SK-N-SH (cell line): ENCODE measurements at regions not wholly inside any gene's neighbourhood (a gene's known extent, or its start where the extent isn't known, plus 50 kb on each side); places are given as distances from the start of the nearest gene placed in this dataset.

Source experiments
- CHD2 ChIP-seq: fragments of 150-350 bp; IDR thresholded peaks from 2 replicates; pipeline ENCODE4 v1.6.1; 2018; ENCODE audit warnings: low read length; ENCODE audit not compliant: partially characterized antibody
- CTCF ChIP-seq: fragments of 200-600 bp; sonication (generic); IDR thresholded peaks from 2 replicates; pipeline ENCODE4 v1.6.1; 2017; ENCODE audit warnings: antibody characterized with exemption, mild to moderate bottlenecking, moderate library complexity
- EZH2phosphoT487 ChIP-seq: fragments of 200-600 bp; sonication (generic); IDR thresholded peaks from 2 replicates; pipeline ENCODE4 v1.6.1; 2017; ENCODE audit warnings: low read depth, mixed run types, mild to moderate bottlenecking, antibody characterized with exemption, moderate library complexity, borderline replicate concordance
- GABPA ChIP-seq: IDR thresholded peaks from 2 replicates; pipeline ENCODE4 v1.4.0; 2012; ENCODE audit warnings: low read depth, mild to moderate bottlenecking
- MAX ChIP-seq: IDR thresholded peaks from 2 replicates; pipeline ENCODE4 v1.4.0; 2012; ENCODE audit warnings: low read depth
- USF2 ChIP-seq: fragments of 150-350 bp; IDR thresholded peaks from 2 replicates; pipeline ENCODE4 v1.6.1; 2017; ENCODE audit warnings: antibody characterized with exemption, low read length, low read depth, borderline replicate concordance
- YY1 ChIP-seq: IDR thresholded peaks from 2 replicates; pipeline ENCODE4 v1.4.0; 2012; ENCODE audit warnings: low read depth, mild to moderate bottlenecking
- ZBTB33 ChIP-seq: IDR thresholded peaks from 2 replicates; pipeline ENCODE4 v1.4.0; 2012; ENCODE audit warnings: low read depth, borderline replicate concordance

- no peak for TF ChIP-seq EZH2phosphoT487
- no peak for TF ChIP-seq CHD2
- no peak for TF ChIP-seq CTCF
- no peak for TF ChIP-seq YY1
- no peak for TF ChIP-seq USF2
- TF ChIP-seq ZBTB33 = no peak
- no peak for TF ChIP-seq MAX
- no peak for TF ChIP-seq GABPA
Observed at GRCh38 chr22:25372000-25372595, 152.7 kb downstream of the CRYBB2 start.
